B cell (primary cell): ENCODE measurements at regions not wholly inside any gene's neighbourhood (a gene's known extent, or its start where the extent isn't known, plus 50 kb on each side); places are given as distances from the start of the nearest gene placed in this dataset.

ENCODE experiments used
- ATAC-seq: fragments of 200-7000 bp; cut with Tn5 transposase; one replicate; pipeline ENCODE4 v1.10.0; 2021; ENCODE audit warnings: low read depth, mild to moderate bottlenecking, moderate number of reproducible peaks, moderate library complexity
- CTCF ChIA-PET: fragments of 350-600 bp; sonication (Branson Sonifier 250); formaldehyde crosslinking; loops from one replicate; lab custom pipeline; 2021; ENCODE audit warnings: antibody characterized with exemption, inconsistent platforms; lab: Charles Lee
- POLR2A ChIA-PET: fragments of 350-600 bp; sonication (Branson Sonifier 250); formaldehyde crosslinking; loops from one replicate; lab custom pipeline; 2021; ENCODE audit warnings: antibody characterized with exemption; lab: Charles Lee
- DNase-seq: peaks from one replicate; pipeline ENCODE4 v3.0.0; 2013
- H2AFZ ChIP-seq: 2 replicates; pipeline ENCODE4 v1.6.1; 2012; ENCODE audit warnings: mild to moderate bottlenecking, low read depth, low read length; ENCODE audit not compliant: insufficient read depth, poor library complexity, severe bottlenecking
- H3K27ac ChIP-seq, 2 donors: 1 replicate in 1 of 2; 2 replicates in 1 of 2; pipeline ENCODE4 v1.5.1; 2012 to 2013; ENCODE audit warnings: low read length in 2 of 2, mild to moderate bottlenecking in 2 of 2, moderate library complexity in 1 of 2
- H3K27me3 ChIP-seq, 4 experiments: fragments of 200-600 bp in 1 of 4; sonication (generic) in 1 of 4; replicated peaks in 1 of 4; 1 replicate in 2 of 4; 2 replicates in 2 of 4; pipeline versions ENCODE4 v1.6.1 to v1.7.0; 2013 to 2016; ENCODE audit warnings: low read length in 3 of 4, mild to moderate bottlenecking in 2 of 4, mixed read lengths in 1 of 4, moderate library complexity in 1 of 4; ENCODE audit not compliant: insufficient read depth in 4 of 4, control insufficient read depth in 3 of 4; ENCODE audit errors: control extremely low read depth in 1 of 4
- H3K36me3 ChIP-seq, 2 experiments: replicated peaks in 1 of 2; 1 replicate in 1 of 2; 2 replicates in 1 of 2; pipeline versions ENCODE4 v1.6.1 to v1.7.1; 2013; ENCODE audit warnings: low read length in 1 of 2; ENCODE audit not compliant: insufficient read depth in 2 of 2, control insufficient read depth in 1 of 2; ENCODE audit errors: control extremely low read depth in 1 of 2, extremely low read depth in 1 of 2
- H3K4me1 ChIP-seq, 2 donors: fragments of 200-600 bp in 1 of 2; sonication (generic) in 1 of 2; 1 replicate in 1 of 2; 2 replicates in 1 of 2; pipeline versions ENCODE4 v1.5.1 to v1.6.1; 2013 to 2017; ENCODE audit warnings: low read length in 2 of 2; ENCODE audit not compliant: control insufficient read depth in 2 of 2, insufficient read depth in 2 of 2
- H3K4me2 ChIP-seq: replicated peaks from 2 replicates; pipeline ENCODE3; 2012; ENCODE audit warnings: mild to moderate bottlenecking, low read depth, low read length; ENCODE audit not compliant: poor library complexity, severe bottlenecking
- H3K4me3 ChIP-seq, 5 experiments: fragments of 200-600 bp in 1 of 5; sonication (generic) in 1 of 5; 1 replicate in 3 of 5; 2 replicates in 2 of 5; pipeline versions ENCODE4 v1.5.1 to v1.7.0; 2011 to 2016; ENCODE audit warnings: low read length in 4 of 5, mild to moderate bottlenecking in 4 of 5, low read depth in 2 of 5, control low read depth in 1 of 5, moderate library complexity in 1 of 5; ENCODE audit not compliant: insufficient read depth in 1 of 5; ENCODE audit errors: control extremely low read depth in 1 of 5, extremely low read depth in 1 of 5
- H3K79me2 ChIP-seq: fragments of 200-600 bp; sonication (generic); one replicate; pipeline ENCODE4 v1.6.0; 2016; ENCODE audit warnings: low read length; ENCODE audit not compliant: control insufficient read depth, insufficient read depth
- H3K9ac ChIP-seq: fragments of 200-600 bp; sonication (generic); 2 replicates; pipeline ENCODE4 v1.6.1; 2017; ENCODE audit warnings: mild to moderate bottlenecking, low read length, moderate library complexity
- H3K9me3 ChIP-seq, 3 donors: one replicate each; pipeline versions ENCODE4 v1.6.1 to v1.7.1; 2013; ENCODE audit warnings: low read length in 2 of 3; ENCODE audit not compliant: control insufficient read depth in 2 of 3, insufficient read depth in 1 of 3; ENCODE audit errors: control extremely low read depth in 1 of 3
- H4K20me1 ChIP-seq: 2 replicates; pipeline ENCODE4 v1.6.0; 2012; ENCODE audit warnings: mild to moderate bottlenecking, low read length; ENCODE audit not compliant: insufficient read depth, control insufficient read depth, poor library complexity, severe bottlenecking
- H3K27ac Mint-ChIP-seq: one replicate; pipeline ENCODE4 v1.8.0; 2021; ENCODE audit warnings: mixed read lengths
- H3K27me3 Mint-ChIP-seq: one replicate; pipeline ENCODE4 v1.8.0; 2021; ENCODE audit warnings: mixed read lengths
- H3K4me1 Mint-ChIP-seq: one replicate; pipeline ENCODE4 v1.8.0; 2021; ENCODE audit warnings: mixed read lengths
- H3K4me3 Mint-ChIP-seq: one replicate; pipeline ENCODE4 v1.8.0; 2021; ENCODE audit warnings: mixed read lengths
- H3K9me3 Mint-ChIP-seq: one replicate; pipeline ENCODE4 v1.8.0; 2022; ENCODE audit warnings: mixed read lengths; ENCODE audit not compliant: insufficient read depth
- EZH2 ChIP-seq: IDR thresholded peaks from 2 replicates; pipeline ENCODE4 v1.6.1; 2012; ENCODE audit warnings: borderline replicate concordance, low read depth, mild to moderate bottlenecking, moderate library complexity, low read length; ENCODE audit not compliant: insufficient read depth, poor library complexity, severe bottlenecking
- WGBS: methylation state at CpG from one replicate; pipeline ENCODE4 v1.1.5; 2013; ENCODE audit warnings: missing lambda C conversion rate; ENCODE audit not compliant: insufficient coverage; 5-methylcytosine and 5-hydroxymethylcytosine counted together
- intact Hi-C: fragments of 100-400 bp; cut with micrococcal nuclease; formaldehyde crosslinking; loops from one replicate; pipeline ENCODE4 v1.10.0; 2022
- TF ChIP-seq, protein P1 (sequence below): fragments of 200-600 bp; IDR thresholded peaks from one replicate; pipeline ENCODE4 v1.8.0; 2022; ENCODE audit warnings: antibody characterized with exemption, mild to moderate bottlenecking

DNA sequence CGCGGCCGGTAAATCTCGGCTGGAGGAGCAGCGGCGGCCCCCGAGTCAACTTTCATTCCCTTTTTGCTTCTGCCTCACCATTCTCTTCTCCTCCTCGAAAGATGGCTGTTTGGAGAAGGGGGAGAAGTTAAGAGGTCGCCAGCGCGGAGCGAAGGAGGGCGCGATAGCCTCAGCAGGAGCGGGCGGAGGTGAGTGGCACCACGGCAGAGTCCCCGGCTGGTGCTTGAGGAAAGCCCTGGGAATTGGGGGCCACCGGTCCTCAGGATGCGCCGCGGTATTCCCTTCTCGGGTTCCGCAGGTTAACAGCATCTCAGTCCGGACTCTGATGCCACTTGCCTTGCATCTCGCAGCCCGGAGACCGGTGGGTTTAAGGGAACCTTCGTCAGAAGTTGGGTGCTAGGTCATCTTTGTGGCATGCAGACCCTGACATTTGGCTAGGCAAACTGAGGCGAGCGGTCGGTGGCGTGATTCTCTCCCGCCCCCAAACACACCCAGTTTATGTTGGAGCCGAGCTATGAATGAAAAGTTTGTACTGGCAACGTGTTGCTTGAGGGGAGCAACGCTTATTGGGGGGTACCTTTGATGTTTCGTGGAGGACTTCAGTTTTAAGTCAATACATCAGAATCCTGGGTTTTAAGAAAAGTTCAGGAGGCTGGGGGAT is 59.5 kb upstream of the PRPS1L1 start:
- Mint-ChIP-seq H3K9me3 (no peaks in the 10 kb centered on the region), H3K4me1 (peaks cover 11% of the 10 kb centered on the region), H3K4me3 (peak overlapping the region; percentile 76), H3K27me3 (peaks cover 36% of the 10 kb centered on the region), H3K27ac (no peak overlapping the region)
- 25% methylated on average over 25 of the region's 38 CpGs for WGBS
- H3K36me3 ChIP-seq: no peaks in the 10 kb centered on the region
- POLR2A ChIA-PET: no interaction called here
- ATAC-seq (no peak), DNase-seq (peak; percentile 45)
- peak overlapping the region; percentile 78 for H3K4me2 ChIP-seq
- intact Hi-C loops: no loop called here
- no peaks in the 10 kb centered on the region for H3K79me2 ChIP-seq
- H3K27me3 ChIP-seq: peaks cover 0 to 35% (median 17%) of the 10 kb centered on the region in 4 experiments
- no peak overlapping the region for H3K27ac ChIP-seq
- CTCF ChIA-PET: no interaction called here
- peak overlapping the region; percentile 44 for H3K9ac ChIP-seq
- TF ChIP-seq EZH2: no peak
- TF ChIP-seq, protein P1, sequence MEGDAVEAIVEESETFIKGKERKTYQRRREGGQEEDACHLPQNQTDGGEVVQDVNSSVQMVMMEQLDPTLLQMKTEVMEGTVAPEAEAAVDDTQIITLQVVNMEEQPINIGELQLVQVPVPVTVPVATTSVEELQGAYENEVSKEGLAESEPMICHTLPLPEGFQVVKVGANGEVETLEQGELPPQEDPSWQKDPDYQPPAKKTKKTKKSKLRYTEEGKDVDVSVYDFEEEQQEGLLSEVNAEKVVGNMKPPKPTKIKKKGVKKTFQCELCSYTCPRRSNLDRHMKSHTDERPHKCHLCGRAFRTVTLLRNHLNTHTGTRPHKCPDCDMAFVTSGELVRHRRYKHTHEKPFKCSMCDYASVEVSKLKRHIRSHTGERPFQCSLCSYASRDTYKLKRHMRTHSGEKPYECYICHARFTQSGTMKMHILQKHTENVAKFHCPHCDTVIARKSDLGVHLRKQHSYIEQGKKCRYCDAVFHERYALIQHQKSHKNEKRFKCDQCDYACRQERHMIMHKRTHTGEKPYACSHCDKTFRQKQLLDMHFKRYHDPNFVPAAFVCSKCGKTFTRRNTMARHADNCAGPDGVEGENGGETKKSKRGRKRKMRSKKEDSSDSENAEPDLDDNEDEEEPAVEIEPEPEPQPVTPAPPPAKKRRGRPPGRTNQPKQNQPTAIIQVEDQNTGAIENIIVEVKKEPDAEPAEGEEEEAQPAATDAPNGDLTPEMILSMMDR: no peak
- peak overlapping the region; percentile 11 to 59 (median 35) for H3K4me3 ChIP-seq
- H3K9me3 ChIP-seq: peaks cover 0 to 12% (median 6%) of the 10 kb centered on the region in 3 donors
- H4K20me1 ChIP-seq: no peaks in the 10 kb centered on the region
- peak overlapping the region; percentile 63 for H2AFZ ChIP-seq
- H3K4me1 ChIP-seq: peaks cover 10 to 11% of the 10 kb centered on the region in 2 donors

DNA sequence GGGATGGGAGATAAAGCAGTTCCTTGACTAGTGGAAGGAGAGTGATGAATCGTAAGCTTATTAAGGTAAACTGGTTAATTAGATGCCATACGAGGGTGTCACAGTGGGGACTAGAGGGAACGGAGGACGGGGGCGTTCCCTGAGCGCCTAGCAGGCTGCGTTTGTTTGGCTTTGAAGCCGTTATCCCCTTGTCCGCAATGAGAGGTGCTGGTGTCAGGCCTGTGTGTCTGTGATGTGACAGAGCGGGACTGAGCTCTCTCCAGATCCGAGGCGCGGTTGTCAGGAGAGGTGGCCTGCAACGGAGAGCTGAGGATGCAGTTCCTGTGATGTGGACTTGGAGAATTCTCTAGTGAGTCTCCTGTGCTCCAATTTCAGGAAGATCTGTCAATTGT is 60.0 kb upstream of the PRPS1L1 start:
- no peak overlapping the region for H2AFZ ChIP-seq

More for the DNA sequence above, 60.0 kb upstream of the PRPS1L1 start:
- H3K9me3 ChIP-seq: peaks cover 0 to 7% (median under 1%) of the 10 kb centered on the region in 3 donors
- H3K4me2 ChIP-seq: no peak overlapping the region
- H3K36me3 ChIP-seq: no peaks in the 10 kb centered on the region
- H3K27ac ChIP-seq: no peak overlapping the region
- H3K4me1 Mint-ChIP-seq: peaks cover 11% of the 10 kb centered on the region
- TF ChIP-seq, protein P1: no peak
- no peak for TF ChIP-seq EZH2
- intact Hi-C loops: no loop called here
- H3K9ac ChIP-seq: no peak overlapping the region
- peaks cover 10 to 11% of the 10 kb centered on the region in 2 donors for H3K4me1 ChIP-seq
- ATAC-seq (no peak), DNase-seq (no peak)
- no peak overlapping the region for H3K4me3 ChIP-seq
- POLR2A ChIA-PET: no interaction called here
- no peaks in the 10 kb centered on the region for H3K79me2 ChIP-seq
- peak overlapping the region; percentile 76 for H3K4me3 Mint-ChIP-seq
- peaks cover 0 to 35% (median 17%) of the 10 kb centered on the region in 4 experiments for H3K27me3 ChIP-seq
- no peak overlapping the region for H3K27ac Mint-ChIP-seq
- H3K9me3 Mint-ChIP-seq: no peaks in the 10 kb centered on the region
- peaks cover 36% of the 10 kb centered on the region for H3K27me3 Mint-ChIP-seq
- CTCF ChIA-PET: no interaction called here
- 97% methylated on average over 13 of the region's 14 CpGs for WGBS
- no peaks in the 10 kb centered on the region for H4K20me1 ChIP-seq
